ENCODE measurements at regions not wholly inside any gene's neighbourhood (a gene's known extent, or its start where the extent isn't known, plus 50 kb on each side); places are given as distances from the start of the nearest gene placed in this dataset.
A peak's percentile ranks its signal among the peaks of the same experiment; 100 is the strongest.
"Not testable (repeated sequence)": the region's sequence is repeated elsewhere in the genome, so short reads cannot be mapped to it uniquely, and the experiment has no call there.

DNA sequence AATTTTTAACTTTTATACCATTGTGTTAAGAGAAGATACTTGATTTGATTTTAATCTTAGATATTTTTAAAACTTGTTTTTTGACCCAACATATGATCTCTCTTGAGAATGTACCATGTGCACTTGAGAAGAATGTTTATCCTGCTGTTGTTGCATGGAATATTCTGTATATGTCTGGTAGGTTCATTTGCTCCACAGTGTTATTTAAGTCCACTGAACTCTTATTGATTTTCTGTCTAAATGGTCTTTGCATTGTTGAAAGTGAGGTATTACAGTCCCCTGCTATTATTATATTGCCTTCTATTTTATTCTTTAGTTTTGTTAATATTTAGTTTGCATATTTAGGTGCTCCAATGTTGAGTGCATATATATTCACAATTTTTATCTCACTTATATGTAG, 397.3 kb upstream of the CCDC179 start:
- DNase-seq: no peak

- DNase-seq: no peak
These were observed 403.2 kb upstream of the CCDC179 start for GRCh38 chr11:23263466-23263865.

- no peak for DNase-seq
These were observed 411.8 kb upstream of the CCDC179 start for GRCh38 chr11:23272095-23272494.

DNA sequence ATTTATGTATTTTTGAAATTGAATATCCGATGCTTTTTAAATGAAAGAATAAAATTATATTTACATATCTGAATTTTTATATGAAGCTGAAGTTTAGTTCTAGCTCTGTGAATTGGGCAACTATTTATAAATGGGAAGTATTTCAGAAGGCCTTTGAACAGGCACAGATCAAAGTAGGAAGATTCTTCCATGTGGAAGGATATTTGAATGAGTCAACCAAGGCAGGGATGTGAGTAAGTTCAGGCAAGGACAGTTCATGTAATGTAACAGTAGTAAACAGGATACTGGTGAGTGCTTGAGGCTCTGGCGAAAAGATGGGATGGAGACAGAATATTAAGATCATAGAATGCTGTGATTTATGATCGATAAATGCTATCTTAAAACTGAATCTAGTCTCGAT, 417.8 kb upstream of the CCDC179 start:
- DNase-seq: no peak

DNA sequence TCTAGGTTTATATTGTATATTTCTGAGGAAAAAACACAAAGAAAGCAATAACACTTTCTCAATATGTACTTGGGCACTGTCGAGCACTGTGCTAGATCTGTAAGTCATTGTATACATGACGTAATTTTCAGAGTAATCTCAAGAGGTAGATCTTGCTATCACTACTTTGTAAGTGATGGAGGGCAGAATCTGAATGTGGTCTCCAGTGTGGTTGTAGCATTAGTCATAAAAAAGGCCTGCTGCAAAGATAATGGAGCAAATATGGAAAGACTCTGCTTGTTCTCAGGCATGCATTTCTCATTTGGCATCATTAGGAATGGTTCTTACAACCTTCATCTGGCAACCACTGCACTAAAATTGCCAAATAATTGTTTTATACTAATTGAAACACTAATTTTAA, 419.8 kb upstream of the CCDC179 start:
- DNase-seq: no peak

DNA sequence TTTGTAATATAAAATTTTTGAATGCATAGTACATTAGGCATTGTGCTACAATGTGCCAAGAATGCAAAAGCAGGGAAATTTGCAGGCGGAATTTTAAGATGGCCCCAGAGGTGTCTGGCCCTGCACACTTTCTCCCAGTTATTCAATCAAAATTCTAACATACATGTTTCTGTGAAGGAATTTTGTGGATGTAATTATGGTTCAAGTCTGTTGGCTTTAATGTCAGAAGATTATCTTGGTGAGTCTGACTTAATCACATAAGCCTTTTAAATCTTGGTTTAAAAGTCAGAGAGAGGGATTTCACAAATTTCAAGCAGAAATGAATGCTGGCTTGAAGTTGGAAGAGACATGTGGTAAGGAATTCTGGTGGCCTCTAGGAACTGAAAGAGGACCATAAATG, 423.4 kb upstream of the CCDC179 start:
- DNase-seq: no peak

DNA sequence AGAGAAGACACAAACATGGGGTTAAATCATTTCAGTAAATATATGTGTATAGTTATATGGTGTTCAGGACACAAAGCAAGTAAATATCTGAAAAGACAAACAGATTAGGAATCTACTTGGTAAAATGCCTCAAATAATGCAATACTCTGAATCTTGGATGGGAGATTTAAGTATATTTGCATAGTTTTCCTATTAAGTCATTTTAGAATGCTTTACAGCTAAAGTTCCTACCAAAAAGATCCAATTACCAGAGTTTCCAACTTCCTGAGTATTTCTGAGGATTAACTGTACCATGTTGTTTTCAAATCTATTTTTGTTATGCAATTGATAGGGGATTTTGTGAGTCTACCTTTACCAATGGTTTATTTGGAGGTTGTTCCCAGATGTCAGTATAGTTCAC, 424.4 kb upstream of the CCDC179 start:
- DNase-seq: no peak

DNA sequence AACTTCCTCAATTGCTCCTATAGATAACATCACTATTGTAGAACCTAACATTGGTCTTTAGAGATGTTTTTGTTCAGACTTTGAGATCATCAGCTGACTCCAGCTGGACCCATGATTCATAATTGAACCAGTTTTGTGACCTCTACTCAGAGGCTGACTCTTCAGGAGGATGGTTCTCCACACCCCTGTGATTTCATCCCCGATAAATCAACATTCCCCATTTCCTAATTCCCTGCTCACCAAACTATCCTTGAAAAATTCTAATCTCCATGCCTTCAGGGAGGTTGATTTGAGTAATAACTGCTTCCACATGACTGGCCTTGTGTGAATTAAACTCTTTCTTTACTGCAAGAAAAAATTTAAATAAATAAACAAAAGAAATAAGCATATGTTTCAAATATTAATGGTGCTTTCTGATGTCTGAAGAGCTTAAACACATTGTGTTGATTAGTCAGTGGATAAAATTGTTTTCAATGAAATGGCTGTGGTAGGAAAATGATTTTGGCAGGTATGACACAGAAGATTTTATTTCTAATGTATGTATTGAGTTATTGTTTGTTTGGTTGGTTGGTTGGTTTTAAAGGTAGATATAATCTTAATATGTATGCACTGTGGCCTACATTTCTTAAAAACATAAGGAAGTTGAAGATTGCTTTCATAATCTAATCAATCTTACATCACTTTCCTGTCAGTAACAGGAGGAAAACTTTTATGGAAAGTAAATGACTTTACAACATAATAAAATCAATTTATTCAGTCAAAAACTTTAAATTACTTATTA, 427.9 kb upstream of the CCDC179 start:
- no peak for DNase-seq

DNA sequence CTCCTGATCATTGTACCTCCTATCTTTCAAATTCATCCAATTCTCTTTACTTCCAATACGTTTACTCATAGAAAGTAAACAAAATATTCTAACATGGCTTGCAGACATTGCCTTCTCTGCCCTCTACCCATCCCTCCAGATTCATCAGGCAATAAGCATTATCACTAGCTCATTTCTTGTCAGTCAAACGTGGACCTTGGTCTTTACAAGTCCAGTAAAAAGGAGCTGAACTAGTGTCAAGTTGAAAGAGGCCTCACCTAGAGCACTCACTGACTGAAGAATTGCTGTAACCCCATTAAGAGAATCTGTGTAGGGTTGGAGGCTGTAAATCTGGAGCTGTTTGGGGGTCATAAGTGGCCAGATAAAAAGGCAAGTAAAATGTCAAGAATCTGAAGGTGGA, 435.0 kb upstream of the CCDC179 start:
- no peak for DNase-seq

GRCh38 chr11:23308041-23308440, 447.8 kb upstream of the CCDC179 start:
- DNase-seq: no peak

DNA sequence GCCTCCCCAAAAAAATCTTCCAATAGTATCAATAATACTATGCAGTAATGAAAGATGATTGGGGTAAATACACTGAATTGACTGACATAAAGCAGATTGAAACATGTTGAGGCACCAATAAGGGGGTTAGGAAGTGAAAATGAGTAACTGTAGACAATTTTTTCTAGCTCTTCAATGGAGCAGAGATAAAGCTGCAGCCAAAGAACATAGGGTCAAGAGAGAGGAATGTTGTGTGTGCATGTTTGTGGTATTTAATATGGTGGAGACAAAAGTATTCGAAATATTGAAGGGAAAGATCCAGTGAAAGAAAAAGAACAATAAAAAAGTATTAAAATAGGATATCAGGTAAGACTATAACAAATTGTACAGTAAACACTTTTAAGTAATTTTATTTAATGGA, 450.0 kb upstream of the CCDC179 start:
- DNase-seq: no peak

- DNase-seq: no peak
These were observed 452.0 kb upstream of the CCDC179 start for GRCh38 chr11:23311986-23312940.

DNA sequence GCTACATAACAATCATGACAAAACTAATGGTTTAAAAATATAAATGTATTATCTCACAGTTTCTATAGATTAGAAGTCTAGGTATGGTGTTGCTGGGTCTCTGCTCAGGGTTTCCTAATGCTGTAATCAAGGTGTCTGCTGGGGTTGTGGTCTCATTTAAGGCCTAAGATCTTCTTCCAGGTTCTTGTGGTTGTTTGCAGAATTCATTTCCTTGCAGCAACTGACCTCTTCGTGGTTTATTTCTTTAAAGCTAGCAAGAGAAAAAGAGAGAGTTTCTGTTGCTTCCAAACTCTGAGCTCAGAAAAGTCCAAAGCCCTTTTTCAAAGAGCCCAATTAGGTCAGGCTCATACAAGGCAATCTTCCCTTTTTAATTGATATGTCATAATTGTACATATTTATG, 452.7 kb upstream of the CCDC179 start:
- no peak for DNase-seq

GRCh38 chr11:23314162-23314561, 453.9 kb upstream of the CCDC179 start:
- no peak for DNase-seq

DNA sequence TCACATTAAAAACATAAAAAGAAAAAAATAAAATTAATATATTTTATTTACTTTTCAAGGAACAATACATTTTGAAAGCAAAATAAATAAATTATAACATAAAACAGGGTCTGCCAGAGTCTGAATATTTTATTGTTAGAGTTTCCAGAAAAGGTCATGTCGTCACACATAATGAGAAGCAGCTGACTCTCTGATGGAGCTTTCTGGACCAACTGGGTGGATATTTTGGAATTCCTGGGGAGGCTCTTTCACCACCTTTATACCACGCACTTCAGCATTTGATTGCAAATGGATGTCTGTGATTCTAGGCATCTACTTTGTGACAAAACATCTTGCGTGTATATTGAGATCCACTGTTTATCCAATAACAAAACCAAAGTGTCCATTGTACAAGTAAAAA, 455.0 kb upstream of the CCDC179 start:
- no peak for DNase-seq

- DNase-seq: no peak
These were observed 457.5 kb upstream of the CCDC179 start for GRCh38 chr11:23317816-23318215.

GRCh38 chr11:23318670-23319069, 458.4 kb upstream of the CCDC179 start:
- DNase-seq: no peak

DNA sequence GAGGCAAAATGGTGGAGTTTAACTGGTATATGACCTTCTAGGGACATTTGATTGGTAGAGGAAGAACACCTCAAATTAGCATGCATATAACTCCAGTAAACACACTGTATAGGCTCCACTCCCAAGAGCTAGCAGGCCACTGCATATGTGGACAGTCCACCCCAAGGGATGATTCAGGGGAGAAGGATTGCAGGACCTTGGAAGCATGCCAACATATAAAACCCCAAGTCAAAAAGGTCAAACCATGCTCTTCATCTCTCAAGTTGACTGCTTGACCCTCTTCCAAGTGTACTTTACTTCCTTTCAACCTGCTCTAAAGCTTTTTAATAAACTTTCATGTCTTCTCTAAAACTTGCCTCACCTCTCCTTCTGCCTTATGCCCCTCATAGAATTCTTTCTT, 459.9 kb upstream of the CCDC179 start:
- DNase-seq: no peak

DNA sequence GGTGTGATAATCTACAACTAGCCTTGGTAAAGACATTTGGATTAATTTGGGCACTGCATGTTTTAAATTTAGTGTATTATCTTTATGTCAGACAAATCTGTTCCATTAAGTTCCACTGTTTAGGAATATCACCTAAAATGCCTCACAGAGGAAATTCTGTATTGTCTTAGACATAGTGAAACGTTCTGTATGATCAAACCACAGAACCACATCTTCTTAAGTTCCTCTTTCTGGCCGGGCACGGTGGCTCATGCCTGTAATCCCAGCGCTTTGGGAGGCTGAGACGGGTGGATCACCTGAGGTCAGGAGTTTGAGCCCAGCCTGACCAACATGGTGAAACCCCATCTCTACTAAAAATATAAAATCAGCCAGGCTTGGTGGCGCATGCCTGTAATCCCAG, 475.3 kb upstream of the CCDC179 start:
- not testable (repeated sequence) for DNase-seq

GRCh38 chr11:23336961-23337360, 476.7 kb upstream of the CCDC179 start:
- no peak for DNase-seq

- DNase-seq: no peak
These were observed 493.3 kb upstream of the CCDC179 start for GRCh38 chr11:23353611-23354010.

DNA sequence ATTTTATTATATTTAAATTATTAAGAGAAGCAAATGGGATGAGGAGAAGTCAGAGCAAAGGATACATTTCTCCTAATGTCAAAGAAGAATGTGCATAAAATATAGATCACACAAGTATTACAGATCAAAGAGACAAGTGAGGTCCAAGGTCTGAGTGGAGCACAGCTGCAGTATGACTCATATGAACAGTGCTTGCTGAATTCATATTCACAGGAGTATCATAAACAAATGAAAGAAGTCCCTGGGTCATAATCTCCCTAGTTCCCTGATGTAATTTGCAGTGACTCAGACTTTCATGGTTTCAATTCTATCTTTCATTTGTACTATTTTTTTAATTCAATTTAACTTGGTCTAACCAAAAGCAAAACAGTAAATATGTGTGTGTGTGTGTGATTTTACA, 499.0 kb upstream of the CCDC179 start:
- peak; percentile 20 for DNase-seq

DNA sequence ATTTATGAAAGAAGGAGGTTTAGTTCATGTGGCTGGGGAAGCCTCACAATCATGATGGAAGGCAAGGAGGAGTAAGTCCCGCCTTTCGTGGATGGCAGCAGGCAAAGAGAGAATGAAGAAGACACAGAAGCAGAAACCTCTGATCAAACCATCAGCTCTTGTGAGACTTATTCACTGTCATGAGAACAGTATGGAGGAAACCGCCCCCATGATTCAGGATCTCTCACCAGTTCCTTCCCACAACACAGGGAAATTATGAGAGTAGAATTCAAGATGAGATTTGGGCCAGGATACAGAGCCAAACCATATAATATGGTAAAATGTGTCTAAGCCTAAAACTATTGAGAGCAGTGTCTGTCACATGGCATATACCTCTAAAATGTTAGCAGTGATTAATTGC, 503.8 kb upstream of the CCDC179 start:
- DNase-seq: no peak
